HL-60 (cell line): ENCODE measurements at regions not wholly inside any gene's neighbourhood (a gene's known extent, or its start where the extent isn't known, plus 50 kb on each side); places are given as distances from the start of the nearest gene placed in this dataset.

Experiments
- DNase-seq, 2 experiments: peaks; one replicate each; pipeline ENCODE4 v3.0.0-alpha.2; 2010 to 2020; ENCODE audit warnings: low read depth in 1 of 2, low spot score in 1 of 2
- H3K27ac ChIP-seq: fragments of 250-450 bp; sonication (Bioruptor Pico); replicated peaks from 2 replicates; pipeline ENCODE4 v1.5.1; 2020; ENCODE audit warnings: mild to moderate bottlenecking, moderate library complexity
- H3K27me3 ChIP-seq: fragments of 250-450 bp; sonication (Bioruptor Pico); 2 replicates; pipeline ENCODE4 v1.5.1; 2021; ENCODE audit warnings: mild to moderate bottlenecking, moderate library complexity; ENCODE audit not compliant: insufficient read depth, poor library complexity, severe bottlenecking
- H3K4me3 ChIP-seq: replicated peaks from 2 replicates; pipeline ENCODE4 v1.5.1; 2011; ENCODE audit warnings: mild to moderate bottlenecking, control low read depth, low read length; ENCODE audit not compliant: insufficient read depth
- GABPA ChIP-seq: IDR thresholded peaks from 2 replicates; pipeline ENCODE4 v1.6.1; 2012; ENCODE audit warnings: low read depth
- POLR2AphosphoS5 ChIP-seq: IDR thresholded peaks from 2 replicates; pipeline ENCODE4 v1.6.1; 2012; ENCODE audit warnings: low read depth
- SPI1 ChIP-seq: IDR thresholded peaks from 2 replicates; pipeline ENCODE4 v1.6.1; 2012; ENCODE audit warnings: low read depth, mild to moderate bottlenecking, borderline replicate concordance
- TF ChIP-seq, protein P1 (sequence below): IDR thresholded peaks from one replicate; pipeline ENCODE4 v1.5.1; 2011; ENCODE audit warnings: low read length, control low read depth, inconsistent platforms; ENCODE audit not compliant: insufficient read depth
- TF ChIP-seq, protein P2 (sequence below): IDR thresholded peaks from 2 replicates; pipeline ENCODE4 v1.6.1; 2012; ENCODE audit warnings: low read depth; ENCODE audit not compliant: insufficient replicate concordance

DNA sequence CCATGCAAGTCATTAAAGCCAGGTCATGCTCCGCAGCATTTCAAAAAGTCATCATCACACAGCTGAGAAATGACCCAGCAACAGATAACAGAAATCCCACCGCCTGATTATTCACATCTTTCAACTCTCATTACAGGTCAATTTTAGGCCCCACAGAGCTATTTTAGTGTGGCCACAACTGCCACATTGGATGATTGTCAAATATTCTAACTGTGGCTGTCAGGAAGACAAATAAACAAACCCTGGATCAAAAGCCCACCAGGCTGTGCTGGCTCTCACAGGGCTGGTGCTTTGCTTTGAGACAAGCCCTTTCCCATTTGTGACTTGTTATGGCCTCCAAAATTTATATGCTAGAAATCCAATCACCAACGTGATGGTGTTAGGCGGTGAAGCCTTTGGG, 117.6 kb upstream of the CDC14C start:
- TF ChIP-seq SPI1 = no peak
- no peak for TF ChIP-seq GABPA
- TF ChIP-seq, protein P1, sequence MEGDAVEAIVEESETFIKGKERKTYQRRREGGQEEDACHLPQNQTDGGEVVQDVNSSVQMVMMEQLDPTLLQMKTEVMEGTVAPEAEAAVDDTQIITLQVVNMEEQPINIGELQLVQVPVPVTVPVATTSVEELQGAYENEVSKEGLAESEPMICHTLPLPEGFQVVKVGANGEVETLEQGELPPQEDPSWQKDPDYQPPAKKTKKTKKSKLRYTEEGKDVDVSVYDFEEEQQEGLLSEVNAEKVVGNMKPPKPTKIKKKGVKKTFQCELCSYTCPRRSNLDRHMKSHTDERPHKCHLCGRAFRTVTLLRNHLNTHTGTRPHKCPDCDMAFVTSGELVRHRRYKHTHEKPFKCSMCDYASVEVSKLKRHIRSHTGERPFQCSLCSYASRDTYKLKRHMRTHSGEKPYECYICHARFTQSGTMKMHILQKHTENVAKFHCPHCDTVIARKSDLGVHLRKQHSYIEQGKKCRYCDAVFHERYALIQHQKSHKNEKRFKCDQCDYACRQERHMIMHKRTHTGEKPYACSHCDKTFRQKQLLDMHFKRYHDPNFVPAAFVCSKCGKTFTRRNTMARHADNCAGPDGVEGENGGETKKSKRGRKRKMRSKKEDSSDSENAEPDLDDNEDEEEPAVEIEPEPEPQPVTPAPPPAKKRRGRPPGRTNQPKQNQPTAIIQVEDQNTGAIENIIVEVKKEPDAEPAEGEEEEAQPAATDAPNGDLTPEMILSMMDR = no peak
- TF ChIP-seq POLR2AphosphoS5 = no peak
- TF ChIP-seq, protein P2, sequence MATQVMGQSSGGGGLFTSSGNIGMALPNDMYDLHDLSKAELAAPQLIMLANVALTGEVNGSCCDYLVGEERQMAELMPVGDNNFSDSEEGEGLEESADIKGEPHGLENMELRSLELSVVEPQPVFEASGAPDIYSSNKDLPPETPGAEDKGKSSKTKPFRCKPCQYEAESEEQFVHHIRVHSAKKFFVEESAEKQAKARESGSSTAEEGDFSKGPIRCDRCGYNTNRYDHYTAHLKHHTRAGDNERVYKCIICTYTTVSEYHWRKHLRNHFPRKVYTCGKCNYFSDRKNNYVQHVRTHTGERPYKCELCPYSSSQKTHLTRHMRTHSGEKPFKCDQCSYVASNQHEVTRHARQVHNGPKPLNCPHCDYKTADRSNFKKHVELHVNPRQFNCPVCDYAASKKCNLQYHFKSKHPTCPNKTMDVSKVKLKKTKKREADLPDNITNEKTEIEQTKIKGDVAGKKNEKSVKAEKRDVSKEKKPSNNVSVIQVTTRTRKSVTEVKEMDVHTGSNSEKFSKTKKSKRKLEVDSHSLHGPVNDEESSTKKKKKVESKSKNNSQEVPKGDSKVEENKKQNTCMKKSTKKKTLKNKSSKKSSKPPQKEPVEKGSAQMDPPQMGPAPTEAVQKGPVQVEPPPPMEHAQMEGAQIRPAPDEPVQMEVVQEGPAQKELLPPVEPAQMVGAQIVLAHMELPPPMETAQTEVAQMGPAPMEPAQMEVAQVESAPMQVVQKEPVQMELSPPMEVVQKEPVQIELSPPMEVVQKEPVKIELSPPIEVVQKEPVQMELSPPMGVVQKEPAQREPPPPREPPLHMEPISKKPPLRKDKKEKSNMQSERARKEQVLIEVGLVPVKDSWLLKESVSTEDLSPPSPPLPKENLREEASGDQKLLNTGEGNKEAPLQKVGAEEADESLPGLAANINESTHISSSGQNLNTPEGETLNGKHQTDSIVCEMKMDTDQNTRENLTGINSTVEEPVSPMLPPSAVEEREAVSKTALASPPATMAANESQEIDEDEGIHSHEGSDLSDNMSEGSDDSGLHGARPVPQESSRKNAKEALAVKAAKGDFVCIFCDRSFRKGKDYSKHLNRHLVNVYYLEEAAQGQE = no peak

DNA sequence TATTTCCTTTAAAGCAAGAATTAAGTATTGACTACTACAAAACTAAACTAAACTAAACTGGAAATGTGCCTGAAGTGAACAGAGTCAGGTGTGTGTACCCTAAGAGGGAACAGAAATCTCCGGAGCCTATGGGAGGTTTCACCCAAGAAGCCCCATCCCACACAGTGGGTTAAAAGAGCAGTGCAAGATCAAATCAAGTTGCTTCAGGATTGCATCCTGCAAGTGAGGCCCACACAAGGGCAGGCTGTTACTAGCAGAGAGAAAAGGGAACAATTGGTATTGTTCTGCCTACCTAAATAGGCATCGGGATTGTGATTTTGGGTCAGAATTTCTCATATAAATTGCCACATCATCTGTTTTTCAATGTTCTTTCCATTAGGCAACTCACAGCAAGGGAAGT, 113.3 kb upstream of the CDC14C start:
- Histone ChIP-seq H3K27ac (no peak overlapping the region), H3K27me3 (no peaks in the 10 kb centered on the region), H3K4me3 (no peak overlapping the region)
- TF ChIP-seq, protein P1 = no peak
- TF ChIP-seq GABPA (no peak), SPI1 (no peak), POLR2AphosphoS5 (no peak)
- TF ChIP-seq, protein P2 = no peak
- DNase-seq = no peak

More for the DNA sequence above, 117.6 kb upstream of the CDC14C start:
- no peak for DNase-seq
- Histone ChIP-seq H3K27ac (no peak overlapping the region), H3K4me3 (no peak overlapping the region), H3K27me3 (no peaks in the 10 kb centered on the region)

DNA sequence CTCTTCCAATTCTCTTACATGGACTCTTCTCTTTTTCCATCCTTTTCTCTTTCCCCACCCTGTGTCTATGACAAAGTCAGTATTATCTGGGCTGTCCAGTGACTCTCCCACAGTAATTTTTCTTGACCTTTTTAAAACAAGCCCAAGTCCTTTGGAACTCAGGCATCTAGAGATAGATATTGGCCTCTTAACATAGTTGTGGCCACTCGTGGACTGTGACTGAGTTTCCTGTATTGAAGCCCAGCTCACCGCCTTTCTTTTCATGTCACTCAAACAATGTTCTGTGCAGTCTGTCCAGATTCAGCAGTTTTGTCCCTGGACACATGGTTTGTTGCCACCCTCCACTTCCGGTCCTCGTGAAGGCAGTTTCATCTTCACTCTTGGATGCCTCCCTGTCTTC, 110.9 kb upstream of the CDC14C start:
- no peaks in the 10 kb centered on the region for H3K27me3 ChIP-seq
- H3K27ac ChIP-seq = no peak overlapping the region
- DNase-seq = no peak
- TF ChIP-seq, protein P1 = no peak
- TF ChIP-seq SPI1 (no peak), GABPA (no peak)
- no peak overlapping the region for H3K4me3 ChIP-seq

DNA sequence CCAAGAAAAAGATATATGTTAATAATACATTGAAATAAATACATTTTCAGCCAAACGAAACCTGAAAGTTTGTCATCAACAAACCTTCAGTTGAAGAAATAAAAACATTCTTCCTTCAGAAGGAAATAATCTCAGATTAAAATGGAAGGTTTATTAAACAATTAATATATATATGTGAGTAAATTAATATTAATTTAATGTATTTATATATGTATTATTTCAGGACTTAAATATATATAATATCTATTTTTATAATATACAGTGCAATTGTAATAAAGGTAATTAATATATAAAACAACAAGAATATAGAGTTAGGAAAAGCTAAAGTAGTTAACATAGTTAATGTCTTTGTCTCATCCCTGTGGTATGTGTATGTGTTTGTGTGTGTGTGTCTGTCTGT, 102.2 kb upstream of the CDC14C start:
- Histone ChIP-seq H3K27me3 (no peaks in the 10 kb centered on the region), H3K4me3 (no peak overlapping the region), H3K27ac (no peak overlapping the region)
- DNase-seq = no peak
- TF ChIP-seq SPI1 (no peak), POLR2AphosphoS5 (no peak), GABPA (no peak)
- TF ChIP-seq, protein P2 = no peak
- TF ChIP-seq, protein P1 = no peak
